ENCODE measurements at regions not wholly inside any gene's neighbourhood (a gene's known extent, or its start where the extent isn't known, plus 50 kb on each side); places are given as distances from the start of the nearest gene placed in this dataset.

DNA sequence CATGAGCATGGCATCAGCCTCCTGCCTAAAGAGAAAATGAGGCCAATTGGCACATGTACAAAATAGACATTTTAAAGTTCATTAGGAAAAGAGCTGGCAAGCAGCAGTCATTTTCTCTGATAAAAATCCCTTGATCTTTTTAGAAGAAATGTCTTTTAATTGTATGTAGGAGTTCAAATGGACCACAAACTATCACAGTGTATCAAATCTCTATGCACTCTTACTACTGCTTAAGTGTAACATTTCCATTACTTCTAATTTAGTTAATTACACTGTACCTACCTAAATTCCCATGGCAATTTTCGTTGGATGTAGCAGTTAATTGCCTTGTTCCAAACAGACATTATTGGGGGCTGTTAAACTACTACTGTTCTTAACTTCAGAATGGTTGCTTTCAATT, 233.7 kb upstream of the TECRL start:
- no peak for TF ChIP-seq CTCF (IDR thresholded peaks at IDR 0.05; ENCODE audit: insufficient read depth, low read length)
- no peak for TF ChIP-seq GABPA (IDR thresholded peaks at IDR 0.05; ENCODE audit: low read depth)
